GM23338 (cell line): ENCODE measurements at regions not wholly inside any gene's neighbourhood (a gene's known extent, or its start where the extent isn't known, plus 50 kb on each side); places are given as distances from the start of the nearest gene placed in this dataset.

Experiments
- ATAC-seq: fragments of 200-7000 bp; cut with Tn5 transposase; 3 replicates; pipeline ENCODE4 v1.9.1; 2020
- DNase-seq: peaks from one replicate; pipeline ENCODE4 v3.0.0-alpha.2; 2015; ENCODE audit warnings: low spot score
- H2AFZ ChIP-seq: fragments of 200-600 bp; sonication (generic); 2 replicates; pipeline ENCODE4 v1.8.0; 2016; ENCODE audit warnings: antibody characterized with exemption, mild to moderate bottlenecking, moderate library complexity
- H3F3A ChIP-seq: fragments of 200-600 bp; sonication (generic); replicated peaks from 2 replicates; pipeline ENCODE4 v1.8.0; 2017; ENCODE audit warnings: antibody characterized with exemption, mixed run types, low read depth
- H3K27ac ChIP-seq: fragments of 200-600 bp; sonication (generic); 2 replicates; pipeline ENCODE4 v1.6.1; 2016; ENCODE audit warnings: low read depth
- H3K27me3 ChIP-seq: fragments of 200-600 bp; sonication (generic); 2 replicates; pipeline ENCODE4 v1.8.0; 2016; ENCODE audit warnings: mild to moderate bottlenecking, mixed run types, moderate library complexity; ENCODE audit not compliant: insufficient read depth
- H3K36me3 ChIP-seq: fragments of 200-600 bp; sonication (generic); 2 replicates; pipeline ENCODE4 v1.8.0; 2016; ENCODE audit warnings: mild to moderate bottlenecking; ENCODE audit not compliant: insufficient read depth
- H3K4me1 ChIP-seq: fragments of 200-600 bp; sonication (generic); 2 replicates; pipeline ENCODE4 v1.8.0; 2016; ENCODE audit warnings: mild to moderate bottlenecking, moderate library complexity; ENCODE audit not compliant: insufficient read depth
- H3K4me2 ChIP-seq: fragments of 200-600 bp; sonication (generic); 2 replicates; pipeline ENCODE4 v1.7.1; 2017; ENCODE audit warnings: mixed run types
- H3K4me3 ChIP-seq: fragments of 200-600 bp; sonication (generic); 2 replicates; pipeline ENCODE4 v1.6.1; 2016; ENCODE audit warnings: mixed run types
- H3K79me2 ChIP-seq: fragments of 200-600 bp; sonication (generic); replicated peaks from 2 replicates; pipeline ENCODE4 v1.8.0; 2017; ENCODE audit warnings: mild to moderate bottlenecking; ENCODE audit not compliant: insufficient read depth
- H3K9me2 ChIP-seq: fragments of 200-600 bp; sonication (generic); 2 replicates; pipeline ENCODE4 v1.8.0; 2017; ENCODE audit not compliant: insufficient read depth
- H4K20me1 ChIP-seq: fragments of 200-600 bp; sonication (generic); replicated peaks from 2 replicates; pipeline ENCODE4 v1.8.0; 2017; ENCODE audit warnings: mild to moderate bottlenecking; ENCODE audit not compliant: insufficient read depth
- H3K27ac Mint-ChIP-seq: 2 replicates; pipeline ENCODE4 v1.8.0; 2020; ENCODE audit warnings: inconsistent platforms, mild to moderate bottlenecking, moderate library complexity, mixed read lengths
- H3K27me3 Mint-ChIP-seq: 3 replicates; pipeline ENCODE4 v1.8.0; 2022; ENCODE audit warnings: low read depth, mild to moderate bottlenecking, moderate library complexity, mixed read lengths, inconsistent platforms; ENCODE audit not compliant: insufficient read depth, poor library complexity
- H3K36me3 Mint-ChIP-seq: 3 replicates; pipeline ENCODE4 v1.8.0; 2021; ENCODE audit warnings: low read depth, mild to moderate bottlenecking, inconsistent platforms, moderate library complexity, mixed read lengths
- H3K4me1 Mint-ChIP-seq: 3 replicates; pipeline ENCODE4 v1.8.0; 2020; ENCODE audit warnings: mild to moderate bottlenecking, inconsistent platforms, mixed read lengths
- H3K4me3 Mint-ChIP-seq: 3 replicates; pipeline ENCODE4 v1.8.0; 2021; ENCODE audit warnings: moderate library complexity, mild to moderate bottlenecking, inconsistent platforms, mixed read lengths
- H3K9me3 Mint-ChIP-seq: 3 replicates; pipeline ENCODE4 v1.8.0; 2020; ENCODE audit warnings: moderate library complexity, mild to moderate bottlenecking, inconsistent platforms, mixed read lengths
- CREB1 ChIP-seq: fragments of 250-450 bp; sonication (Bioruptor Pico); IDR thresholded peaks from 2 replicates; pipeline ENCODE4 v1.5.0; 2020; ENCODE audit warnings: low read depth, mild to moderate bottlenecking, moderate library complexity
- EZH2phosphoT487 ChIP-seq: fragments of 200-600 bp; sonication (generic); IDR thresholded peaks from one replicate; pipeline ENCODE4 v1.8.1; 2018; ENCODE audit warnings: antibody characterized with exemption; ENCODE audit not compliant: unreplicated experiment
- JUNB ChIP-seq: IDR thresholded peaks from one replicate; pipeline ENCODE4 v1.6.1; 2016; ENCODE audit warnings: antibody characterized with exemption; ENCODE audit not compliant: unreplicated experiment
- NANOG ChIP-seq: IDR thresholded peaks from 2 replicates; pipeline ENCODE4 v1.6.1; 2016; ENCODE audit warnings: antibody characterized with exemption, borderline replicate concordance
- ZNF114 ChIP-seq: fragments of 250-450 bp; sonication (Bioruptor Pico); IDR thresholded peaks from 2 replicates; pipeline ENCODE4 v1.5.0; 2020; ENCODE audit warnings: mild to moderate bottlenecking, moderate library complexity
- TF ChIP-seq, protein P1 (sequence below), 2 experiments: fragments of 200-600 bp in 1 of 2; sonication (generic) in 1 of 2; conservative IDR thresholded peaks; 2 replicates each; pipeline versions ENCODE4 v1.5.1 to v1.6.1; 2016 to 2017; ENCODE audit warnings: antibody characterized with exemption in 2 of 2, low read depth in 2 of 2, mild to moderate bottlenecking in 2 of 2, moderate library complexity in 1 of 2
- TF ChIP-seq, protein P2 (sequence below): fragments of 250-450 bp; sonication (Bioruptor Pico); IDR thresholded peaks from 2 replicates; pipeline ENCODE4 v1.5.0; 2020; ENCODE audit warnings: mild to moderate bottlenecking, moderate library complexity

DNA sequence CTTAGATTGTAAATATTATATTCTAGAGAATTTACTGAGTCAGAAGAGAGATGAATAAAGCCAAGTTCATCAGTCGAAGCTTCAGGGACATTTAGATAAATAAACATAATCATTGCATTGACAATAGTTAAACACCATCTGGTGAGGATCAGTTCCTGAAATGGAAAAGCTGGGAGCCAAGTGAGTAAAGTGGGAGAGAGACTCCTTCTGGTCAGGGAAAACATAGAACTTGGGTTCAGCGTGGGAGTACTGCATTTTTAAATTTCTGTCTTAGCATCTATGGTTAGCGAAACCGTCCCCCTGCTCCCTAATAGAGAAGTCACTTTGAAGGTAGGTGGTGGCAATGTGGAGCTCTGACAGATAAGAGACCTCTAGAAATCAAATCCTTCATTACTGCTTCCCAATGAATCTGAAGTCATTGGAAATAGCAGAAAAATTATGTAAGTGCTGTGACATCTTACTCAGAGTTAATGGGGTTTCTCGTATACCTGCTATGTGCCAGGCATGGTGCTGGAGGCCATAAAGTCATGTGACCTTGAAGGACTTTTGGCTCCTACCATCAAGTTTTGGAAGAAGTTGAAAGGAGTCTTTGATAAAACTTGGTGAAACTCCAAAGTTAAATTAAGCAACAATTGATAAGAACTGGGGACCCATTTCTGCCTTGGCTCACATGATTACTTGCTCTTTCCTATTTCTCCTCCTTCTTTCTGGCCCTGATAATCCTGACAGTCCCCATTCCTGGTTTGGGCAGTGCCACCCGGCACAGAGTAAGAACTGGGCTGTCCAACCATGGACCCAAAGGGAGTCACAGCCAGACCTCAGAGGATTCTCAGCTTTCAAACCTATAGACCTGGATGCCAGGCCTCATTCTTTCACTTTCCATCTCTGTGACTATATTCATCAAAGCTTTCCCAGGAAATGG lies 211.2 kb downstream of the C7orf25 start:
- no peaks in the 10 kb centered on the region for H3K4me1 ChIP-seq
- DNase-seq (no peak), ATAC-seq (no peak)
- Mint-ChIP-seq H3K4me1 (0 out of 3 replicates have a peak, but pooled peaks cover 3% of the 10 kb centered on the region), H3K9me3 (no peaks in the 10 kb centered on the region), H3K4me3 (no peak overlapping the region), H3K27me3 (no peaks in the 10 kb centered on the region), H3K36me3 (no peaks in the 10 kb centered on the region), H3K27ac (no peak overlapping the region)
- no peaks in the 10 kb centered on the region for H3K79me2 ChIP-seq
- no peak overlapping the region for H3K4me3 ChIP-seq
- no peaks in the 10 kb centered on the region for H3K27me3 ChIP-seq
- H2AFZ ChIP-seq = no peak overlapping the region
- H3K9me2 ChIP-seq = 0 out of 2 replicates have a peak, but pooled peaks cover 4% of the 10 kb centered on the region
- H3K27ac ChIP-seq = no peak overlapping the region
- TF ChIP-seq, protein P1, sequence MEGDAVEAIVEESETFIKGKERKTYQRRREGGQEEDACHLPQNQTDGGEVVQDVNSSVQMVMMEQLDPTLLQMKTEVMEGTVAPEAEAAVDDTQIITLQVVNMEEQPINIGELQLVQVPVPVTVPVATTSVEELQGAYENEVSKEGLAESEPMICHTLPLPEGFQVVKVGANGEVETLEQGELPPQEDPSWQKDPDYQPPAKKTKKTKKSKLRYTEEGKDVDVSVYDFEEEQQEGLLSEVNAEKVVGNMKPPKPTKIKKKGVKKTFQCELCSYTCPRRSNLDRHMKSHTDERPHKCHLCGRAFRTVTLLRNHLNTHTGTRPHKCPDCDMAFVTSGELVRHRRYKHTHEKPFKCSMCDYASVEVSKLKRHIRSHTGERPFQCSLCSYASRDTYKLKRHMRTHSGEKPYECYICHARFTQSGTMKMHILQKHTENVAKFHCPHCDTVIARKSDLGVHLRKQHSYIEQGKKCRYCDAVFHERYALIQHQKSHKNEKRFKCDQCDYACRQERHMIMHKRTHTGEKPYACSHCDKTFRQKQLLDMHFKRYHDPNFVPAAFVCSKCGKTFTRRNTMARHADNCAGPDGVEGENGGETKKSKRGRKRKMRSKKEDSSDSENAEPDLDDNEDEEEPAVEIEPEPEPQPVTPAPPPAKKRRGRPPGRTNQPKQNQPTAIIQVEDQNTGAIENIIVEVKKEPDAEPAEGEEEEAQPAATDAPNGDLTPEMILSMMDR (conservative IDR thresholded peaks at IDR 0.05; ENCODE audit: low read depth in 2 of 2) = peak; percentile 14 to 46; a peak in 2 of 4 replicates
- no peak for TF ChIP-seq CREB1 (CRISPR knock-in tag)
- no peak for TF ChIP-seq JUNB
- H4K20me1 ChIP-seq = no peaks in the 10 kb centered on the region
- no peak overlapping the region for H3K4me2 ChIP-seq
- no peaks in the 10 kb centered on the region for H3K36me3 ChIP-seq
- no peaks in the 10 kb centered on the region for H3F3A ChIP-seq

DNA sequence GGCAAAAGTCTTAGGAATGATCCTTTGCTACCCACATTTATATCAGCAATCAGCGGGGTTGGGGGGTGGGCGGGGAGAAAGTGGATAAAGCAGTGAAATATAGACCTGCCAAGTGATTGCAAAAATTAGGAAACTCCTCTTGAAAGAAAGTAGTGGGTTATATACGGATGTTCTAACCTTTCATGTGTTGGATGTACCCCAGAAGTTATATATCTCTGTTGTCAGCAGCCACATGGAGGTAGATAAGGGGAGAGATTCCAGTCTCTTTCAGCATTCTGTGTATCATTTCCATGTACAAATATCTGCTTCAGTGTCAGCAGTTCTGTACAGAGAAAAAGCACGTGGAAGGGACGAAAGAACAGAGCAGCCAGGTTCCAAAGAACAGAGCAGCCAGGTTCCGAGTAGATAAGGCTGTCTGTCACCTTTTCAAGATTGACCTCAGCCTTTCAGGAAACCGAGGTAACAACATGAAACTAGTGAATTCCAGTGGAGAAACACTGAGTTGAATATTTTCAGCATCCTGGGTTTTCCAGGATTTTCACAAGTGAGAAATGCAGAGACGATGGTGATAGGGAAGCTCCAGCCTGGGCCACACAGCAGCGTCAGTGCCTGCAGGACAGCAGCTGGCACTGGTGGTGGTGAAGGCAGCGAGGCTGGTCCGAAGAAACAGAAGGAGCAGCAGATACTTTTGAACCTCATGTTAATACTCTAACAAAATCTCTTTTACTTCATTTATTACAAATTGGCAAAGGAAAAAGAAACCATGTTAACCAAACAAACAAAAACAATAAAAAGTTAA lies 212.3 kb downstream of the C7orf25 start:
- Mint-ChIP-seq H3K9me3 (no peaks in the 10 kb centered on the region), H3K27me3 (no peaks in the 10 kb centered on the region), H3K4me1 (0 out of 3 replicates have a peak, but pooled peaks cover 3% of the 10 kb centered on the region), H3K4me3 (no peak overlapping the region), H3K36me3 (no peaks in the 10 kb centered on the region), H3K27ac (no peak overlapping the region)
- Histone ChIP-seq H3K9me2 (0 out of 2 replicates have a peak, but pooled peaks cover 4% of the 10 kb centered on the region), H3K4me2 (no peak overlapping the region), H3F3A (no peaks in the 10 kb centered on the region), H3K27me3 (no peaks in the 10 kb centered on the region), H3K36me3 (no peaks in the 10 kb centered on the region), H3K79me2 (no peaks in the 10 kb centered on the region), H3K27ac (no peak overlapping the region), H3K4me3 (no peak overlapping the region), H4K20me1 (no peaks in the 10 kb centered on the region), H2AFZ (no peak overlapping the region), H3K4me1 (no peaks in the 10 kb centered on the region)
- no peak for ATAC-seq
- DNase-seq = no peak
- TF ChIP-seq CREB1 (CRISPR knock-in tag) (no peak), NANOG (no peak), ZNF114 (CRISPR knock-in tag) (no peak), EZH2phosphoT487 (no peak)
- TF ChIP-seq, protein P1 (conservative IDR thresholded peaks at IDR 0.05; ENCODE audit: low read depth in 2 of 2) = no peak
- TF ChIP-seq, protein P2, sequence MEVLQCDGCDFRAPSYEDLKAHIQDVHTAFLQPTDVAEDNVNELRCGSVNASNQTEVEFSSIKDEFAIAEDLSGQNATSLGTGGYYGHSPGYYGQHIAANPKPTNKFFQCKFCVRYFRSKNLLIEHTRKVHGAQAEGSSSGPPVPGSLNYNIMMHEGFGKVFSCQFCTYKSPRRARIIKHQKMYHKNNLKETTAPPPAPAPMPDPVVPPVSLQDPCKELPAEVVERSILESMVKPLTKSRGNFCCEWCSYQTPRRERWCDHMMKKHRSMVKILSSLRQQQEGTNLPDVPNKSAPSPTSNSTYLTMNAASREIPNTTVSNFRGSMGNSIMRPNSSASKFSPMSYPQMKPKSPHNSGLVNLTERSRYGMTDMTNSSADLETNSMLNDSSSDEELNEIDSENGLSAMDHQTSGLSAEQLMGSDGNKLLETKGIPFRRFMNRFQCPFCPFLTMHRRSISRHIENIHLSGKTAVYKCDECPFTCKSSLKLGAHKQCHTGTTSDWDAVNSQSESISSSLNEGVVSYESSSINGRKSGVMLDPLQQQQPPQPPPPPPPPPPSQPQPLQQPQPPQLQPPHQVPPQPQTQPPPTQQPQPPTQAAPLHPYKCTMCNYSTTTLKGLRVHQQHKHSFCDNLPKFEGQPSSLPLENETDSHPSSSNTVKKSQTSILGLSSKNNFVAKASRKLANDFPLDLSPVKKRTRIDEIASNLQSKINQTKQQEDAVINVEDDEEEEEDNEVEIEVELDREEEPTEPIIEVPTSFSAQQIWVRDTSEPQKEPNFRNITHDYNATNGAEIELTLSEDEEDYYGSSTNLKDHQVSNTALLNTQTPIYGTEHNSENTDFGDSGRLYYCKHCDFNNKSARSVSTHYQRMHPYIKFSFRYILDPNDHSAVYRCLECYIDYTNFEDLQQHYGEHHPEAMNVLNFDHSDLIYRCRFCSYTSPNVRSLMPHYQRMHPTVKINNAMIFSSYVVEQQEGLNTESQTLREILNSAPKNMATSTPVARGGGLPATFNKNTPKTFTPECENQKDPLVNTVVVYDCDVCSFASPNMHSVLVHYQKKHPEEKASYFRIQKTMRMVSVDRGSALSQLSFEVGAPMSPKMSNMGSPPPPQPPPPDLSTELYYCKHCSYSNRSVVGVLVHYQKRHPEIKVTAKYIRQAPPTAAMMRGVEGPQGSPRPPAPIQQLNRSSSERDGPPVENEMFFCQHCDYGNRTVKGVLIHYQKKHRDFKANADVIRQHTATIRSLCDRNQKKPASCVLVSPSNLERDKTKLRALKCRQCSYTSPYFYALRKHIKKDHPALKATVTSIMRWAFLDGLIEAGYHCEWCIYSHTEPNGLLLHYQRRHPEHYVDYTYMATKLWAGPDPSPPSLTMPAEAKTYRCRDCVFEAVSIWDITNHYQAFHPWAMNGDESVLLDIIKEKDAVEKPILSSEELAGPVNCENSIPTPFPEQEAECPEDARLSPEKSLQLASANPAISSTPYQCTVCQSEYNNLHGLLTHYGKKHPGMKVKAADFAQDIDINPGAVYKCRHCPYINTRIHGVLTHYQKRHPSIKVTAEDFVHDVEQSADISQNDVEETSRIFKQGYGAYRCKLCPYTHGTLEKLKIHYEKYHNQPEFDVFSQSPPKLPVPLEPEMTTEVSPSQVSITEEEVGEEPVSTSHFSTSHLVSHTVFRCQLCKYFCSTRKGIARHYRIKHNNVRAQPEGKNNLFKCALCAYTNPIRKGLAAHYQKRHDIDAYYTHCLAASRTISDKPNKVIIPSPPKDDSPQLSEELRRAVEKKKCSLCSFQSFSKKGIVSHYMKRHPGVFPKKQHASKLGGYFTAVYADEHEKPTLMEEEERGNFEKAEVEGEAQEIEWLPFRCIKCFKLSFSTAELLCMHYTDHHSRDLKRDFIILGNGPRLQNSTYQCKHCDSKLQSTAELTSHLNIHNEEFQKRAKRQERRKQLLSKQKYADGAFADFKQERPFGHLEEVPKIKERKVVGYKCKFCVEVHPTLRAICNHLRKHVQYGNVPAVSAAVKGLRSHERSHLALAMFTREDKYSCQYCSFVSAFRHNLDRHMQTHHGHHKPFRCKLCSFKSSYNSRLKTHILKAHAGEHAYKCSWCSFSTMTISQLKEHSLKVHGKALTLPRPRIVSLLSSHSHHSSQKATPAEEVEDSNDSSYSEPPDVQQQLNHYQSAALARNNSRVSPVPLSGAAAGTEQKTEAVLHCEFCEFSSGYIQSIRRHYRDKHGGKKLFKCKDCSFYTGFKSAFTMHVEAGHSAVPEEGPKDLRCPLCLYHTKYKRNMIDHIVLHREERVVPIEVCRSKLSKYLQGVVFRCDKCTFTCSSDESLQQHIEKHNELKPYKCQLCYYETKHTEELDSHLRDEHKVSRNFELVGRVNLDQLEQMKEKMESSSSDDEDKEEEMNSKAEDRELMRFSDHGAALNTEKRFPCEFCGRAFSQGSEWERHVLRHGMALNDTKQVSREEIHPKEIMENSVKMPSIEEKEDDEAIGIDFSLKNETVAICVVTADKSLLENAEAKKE = no peak
